NCI-H345 (cell line): ENCODE measurements at regions not wholly inside any gene's neighbourhood (a gene's known extent, or its start where the extent isn't known, plus 50 kb on each side); places are given as distances from the start of the nearest gene placed in this dataset.

Experiments
- DNase-seq: peaks from one replicate; lab custom pipeline; 2025; lab: John Stamatoyannopoulos, UW

DNA sequence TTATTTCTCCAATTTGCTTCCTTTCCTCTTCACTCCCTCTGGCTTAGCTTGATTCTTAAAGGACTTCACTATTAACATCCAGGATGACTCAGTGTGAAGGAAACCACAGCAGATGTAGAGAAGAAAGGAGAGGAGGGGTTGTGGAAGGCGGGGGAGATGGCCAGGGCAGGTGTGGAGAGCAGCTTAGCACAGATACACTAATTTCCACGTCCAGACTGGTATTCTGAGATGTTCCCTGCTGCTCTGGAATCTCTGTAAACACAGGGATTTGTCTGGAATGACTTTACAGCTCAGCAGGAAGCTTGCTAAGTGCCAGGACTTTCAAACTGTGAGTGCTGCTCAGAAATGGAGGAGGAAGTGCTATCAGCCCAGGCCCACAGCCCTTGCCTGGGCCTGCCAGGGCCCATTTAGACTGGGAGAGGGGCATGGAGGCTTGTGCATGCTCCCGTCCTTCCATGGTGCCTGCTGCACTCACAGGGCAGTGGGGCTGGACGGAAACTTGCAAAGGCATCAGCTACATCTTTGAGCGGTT, 202.5 kb upstream of the DDHD1 start:
- DNase-seq, result peak; percentile 66

- DNase-seq, result no peak
These were observed 201.2 kb upstream of the DDHD1 start for GRCh38 chr14:53354336-53354735.

DNA sequence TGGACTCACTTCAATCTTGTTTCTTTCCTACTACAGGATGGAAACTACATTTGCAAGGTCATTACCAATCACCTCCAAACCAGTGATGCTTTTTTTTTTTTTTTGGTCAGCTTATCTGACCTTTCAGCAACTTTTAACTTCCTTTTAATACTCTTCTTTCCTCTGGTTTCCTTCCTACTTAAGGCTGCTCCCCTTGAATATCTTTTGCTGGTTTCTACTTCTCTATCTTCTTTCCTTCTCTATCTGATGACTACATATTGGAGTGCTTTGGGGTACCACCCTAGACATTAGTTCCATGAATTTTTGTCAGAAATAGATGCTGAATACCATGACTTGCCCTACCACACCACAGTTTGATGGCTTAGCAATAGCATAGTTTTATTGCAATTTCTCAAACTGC, 197.7 kb upstream of the DDHD1 start:
- DNase-seq, result no peak

DNA sequence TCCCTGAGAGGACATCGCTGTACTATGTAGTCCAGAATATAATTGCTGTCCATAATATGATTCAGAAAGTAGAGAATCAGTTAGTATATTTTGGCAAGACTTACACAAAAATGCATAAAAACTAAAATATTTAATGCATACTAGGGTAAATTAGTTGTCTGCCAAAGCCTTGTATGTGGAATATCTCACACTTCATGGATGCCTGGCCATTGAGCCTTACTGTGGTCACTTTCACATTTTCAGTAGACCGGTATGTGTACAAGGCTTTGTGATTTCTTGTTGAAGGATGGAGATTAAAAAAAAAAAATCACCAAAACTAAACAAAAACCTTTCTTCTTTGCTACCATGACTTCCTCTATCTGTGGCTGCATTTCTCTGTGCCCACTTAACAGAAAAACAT, 197.3 kb upstream of the DDHD1 start:
- no peak for DNase-seq

DNA sequence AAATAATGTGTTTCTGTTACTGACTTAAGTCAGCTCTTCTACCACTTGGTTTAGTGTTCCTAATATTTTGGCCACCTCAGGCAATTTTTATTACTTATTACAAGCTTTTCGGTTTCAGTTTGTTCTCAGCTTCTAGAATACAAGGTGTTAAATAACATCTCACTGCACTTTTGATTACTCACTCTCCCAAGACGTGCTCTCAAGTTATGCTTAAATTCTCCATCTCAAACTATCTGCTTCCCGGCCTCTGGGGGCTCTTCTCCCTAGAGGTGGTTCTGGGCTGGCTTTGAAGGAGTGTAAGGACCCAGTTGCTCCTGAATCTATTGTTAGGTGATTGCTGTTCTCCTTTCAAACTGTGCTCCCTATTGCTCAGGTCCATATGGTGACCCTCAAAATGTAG, 193.9 kb upstream of the DDHD1 start:
- DNase-seq, result no peak

DNA sequence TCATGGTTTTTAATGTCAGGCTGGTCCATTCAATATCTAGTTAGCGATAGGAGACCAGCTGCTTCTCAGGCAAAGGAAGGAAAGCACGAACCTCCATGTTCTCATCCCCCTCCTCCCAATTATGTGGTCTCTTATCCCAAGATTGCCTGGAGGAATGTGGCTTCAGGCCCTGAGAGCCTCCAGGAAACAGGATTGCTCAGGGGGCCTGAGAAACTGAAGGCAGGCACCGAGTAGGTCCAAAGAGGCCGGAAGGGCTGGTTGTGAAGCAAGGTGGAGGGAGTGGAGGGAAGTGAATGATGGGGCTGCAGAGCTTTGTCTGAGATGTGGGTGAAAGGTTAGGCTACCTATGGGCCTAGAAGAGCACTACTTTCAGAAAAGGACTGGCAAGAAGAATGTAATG, 188.2 kb upstream of the DDHD1 start:
- DNase-seq, result no peak

DNA sequence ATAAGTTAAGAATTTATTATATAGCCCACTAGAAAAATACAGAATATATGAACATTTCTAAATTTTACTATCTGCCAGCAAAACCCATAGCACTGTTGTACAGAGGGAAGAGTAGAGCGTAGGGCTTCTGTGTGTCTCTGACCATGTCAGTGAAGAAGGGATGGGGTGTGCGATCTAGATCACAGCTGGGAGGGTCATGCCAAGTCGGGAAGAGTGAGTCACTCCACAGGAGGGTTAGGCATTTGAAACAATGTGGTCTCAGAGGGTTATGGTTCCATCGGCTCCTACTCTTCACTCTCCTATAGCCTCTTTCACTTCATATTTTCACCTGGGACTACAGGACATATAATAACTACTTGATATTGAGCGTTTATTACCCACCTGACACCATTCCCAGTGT, 185.1 kb upstream of the DDHD1 start:
- DNase-seq, result no peak

DNA sequence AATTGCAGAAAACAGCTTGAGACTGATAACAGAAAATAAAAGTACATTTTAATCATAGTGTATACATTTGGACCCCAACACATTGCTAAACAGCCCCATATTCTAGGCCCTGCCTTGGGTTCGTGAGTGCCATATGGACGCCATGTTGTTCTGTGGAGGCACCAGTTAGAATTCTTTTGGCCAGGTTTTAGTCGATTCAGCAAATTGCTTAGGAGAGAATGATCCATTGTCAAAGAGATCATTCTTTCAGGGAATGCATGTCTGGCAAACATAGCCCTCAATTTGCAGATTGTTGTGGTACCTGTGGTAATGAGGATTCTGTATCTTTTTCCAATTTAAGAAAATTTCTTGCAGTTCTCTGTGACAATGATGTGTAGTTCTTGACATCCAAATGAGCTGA, 183.6 kb upstream of the DDHD1 start:
- DNase-seq, result no peak

- DNase-seq, result no peak
These were observed 180.7 kb upstream of the DDHD1 start for GRCh38 chr14:53333809-53334208.

DNA sequence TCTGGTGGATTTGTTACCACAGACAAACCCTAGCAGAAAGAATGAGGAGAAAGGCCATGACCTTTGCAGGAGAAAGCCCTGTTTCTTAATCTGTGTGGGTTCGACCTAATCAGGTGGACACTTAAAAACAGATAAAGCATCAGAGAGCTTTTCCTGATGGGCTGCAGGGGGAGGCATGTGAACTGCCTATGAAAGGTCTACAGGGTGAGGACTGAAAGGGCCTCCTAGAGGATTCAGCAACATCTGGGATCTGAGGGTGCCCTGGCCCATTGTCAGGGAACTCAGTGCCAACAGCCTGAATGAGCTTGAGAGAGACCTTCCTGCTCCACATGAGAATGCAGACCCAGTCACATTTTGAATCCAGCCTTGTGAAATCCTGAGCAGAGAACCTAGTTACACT, 178.8 kb upstream of the DDHD1 start:
- DNase-seq, result no peak

DNA sequence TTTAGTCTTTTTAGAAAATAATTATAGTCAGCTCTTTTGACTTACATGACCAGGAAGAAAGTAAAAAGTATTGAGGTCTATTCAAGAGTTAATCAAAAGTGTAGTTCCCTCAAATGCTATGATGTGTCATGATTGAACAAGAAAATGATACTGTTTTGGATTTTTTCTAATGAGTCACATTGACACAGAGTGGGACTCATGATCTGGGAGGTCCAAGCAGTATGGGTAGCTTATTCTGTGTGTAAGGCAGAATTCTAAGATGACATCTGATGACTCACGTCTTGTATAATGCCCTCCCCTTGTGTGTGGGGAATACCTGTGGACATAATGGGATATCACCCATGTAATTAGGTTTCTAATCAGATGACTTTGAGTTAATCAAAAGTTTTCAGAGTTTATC, 178.1 kb upstream of the DDHD1 start:
- no peak for DNase-seq

GRCh38 chr14:53330441-53330840, 177.3 kb upstream of the DDHD1 start:
- DNase-seq, result no peak

DNA sequence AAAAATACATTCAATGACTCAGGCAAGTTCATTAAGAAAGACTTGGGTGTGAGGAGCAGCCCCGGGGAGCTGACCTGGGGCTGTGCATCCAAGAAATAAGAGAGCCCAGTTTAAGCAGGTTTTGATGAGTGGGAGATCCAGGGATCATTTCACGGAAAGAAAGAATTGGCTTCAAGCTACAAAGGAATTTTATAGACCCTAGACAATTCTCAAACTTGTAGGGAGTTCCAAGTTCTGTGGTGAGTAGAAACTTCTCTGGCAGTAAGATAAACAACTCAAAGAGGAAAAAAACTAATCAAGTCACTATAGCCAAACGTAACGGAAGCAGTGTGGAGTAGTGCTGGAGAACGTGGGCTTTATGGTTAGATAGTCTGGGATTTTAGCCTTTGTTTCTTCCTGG, 175.7 kb upstream of the DDHD1 start:
- DNase-seq, result no peak

- no peak for DNase-seq
These were observed 174.6 kb upstream of the DDHD1 start for GRCh38 chr14:53327716-53328115.

DNA sequence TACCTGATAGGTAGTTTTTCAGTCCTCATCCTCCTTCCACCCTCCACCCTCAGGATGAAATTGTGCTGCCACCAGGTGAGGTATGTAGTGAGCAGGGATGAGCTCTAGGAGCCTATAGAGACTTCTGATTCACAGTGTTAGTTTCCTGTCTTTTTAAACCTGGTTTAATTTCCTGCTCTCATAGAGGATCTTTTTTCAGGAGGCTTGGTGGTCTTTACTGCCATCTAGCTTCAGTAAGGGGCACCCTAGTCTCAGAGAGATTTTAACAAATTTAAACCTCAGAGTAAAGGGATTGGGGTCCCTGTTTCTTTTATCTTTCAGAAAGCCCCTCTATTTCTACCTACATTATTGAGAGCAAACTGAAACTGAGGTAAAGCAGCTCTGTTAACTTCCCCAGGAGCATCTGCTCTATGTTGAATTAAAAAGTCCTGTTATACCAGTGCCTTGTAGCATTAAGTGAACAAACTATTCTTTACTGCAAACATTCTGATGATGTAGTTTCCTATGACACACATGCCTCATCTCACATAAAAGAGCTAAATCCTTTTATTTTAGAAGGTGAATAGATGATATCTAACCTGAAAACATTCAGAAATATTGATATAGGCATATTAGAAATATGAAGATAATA, 172.2 kb upstream of the DDHD1 start:
- DNase-seq, result no peak

DNA sequence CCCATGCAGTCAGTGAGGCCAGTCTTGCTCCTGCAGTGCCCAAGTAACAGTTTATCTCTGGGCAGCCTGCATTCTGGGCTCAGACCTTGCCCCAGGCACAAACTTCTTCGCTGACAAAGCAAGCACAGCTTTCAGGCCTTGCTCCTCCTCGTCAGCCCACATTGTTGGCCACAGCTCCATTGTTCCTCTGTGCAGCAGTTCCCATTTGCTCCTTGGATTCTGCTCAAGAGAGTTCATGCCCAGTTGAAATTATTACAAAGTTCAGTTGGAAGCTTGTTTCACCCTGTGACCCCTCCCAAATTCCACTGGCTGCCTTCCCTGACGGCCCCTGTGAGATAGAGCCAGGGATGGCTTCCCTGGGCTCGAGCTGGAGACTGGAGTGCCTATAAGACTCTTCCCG, 163.4 kb upstream of the DDHD1 start:
- no peak for DNase-seq

- no peak for DNase-seq
These were observed 157.3 kb upstream of the DDHD1 start for GRCh38 chr14:53310412-53310811.

- DNase-seq, result no peak
These were observed 153.8 kb upstream of the DDHD1 start for GRCh38 chr14:53306911-53307310.

DNA sequence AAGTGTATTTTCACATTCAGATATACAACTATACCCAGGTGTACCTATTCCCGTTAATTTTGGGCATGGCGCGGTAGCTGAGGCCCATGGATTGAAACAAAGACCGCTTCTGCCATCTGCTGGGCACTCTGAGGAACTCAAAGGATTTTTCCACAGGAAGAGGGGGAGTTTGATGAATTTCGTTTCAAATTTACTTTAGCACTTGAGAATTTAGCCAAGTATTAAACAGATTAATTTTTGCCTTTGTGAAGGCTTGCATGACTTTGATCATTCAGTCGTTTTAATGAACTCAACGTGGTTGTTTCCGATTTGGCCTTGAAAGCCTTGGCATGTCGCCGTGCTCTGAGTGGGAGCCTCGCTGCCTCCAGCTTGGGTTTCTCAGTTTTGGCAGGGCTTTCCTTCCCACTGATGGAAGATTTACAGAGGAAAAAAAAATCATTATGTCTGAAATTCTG, 153.2 kb upstream of the DDHD1 start:
- peak; percentile 51 for DNase-seq

DNA sequence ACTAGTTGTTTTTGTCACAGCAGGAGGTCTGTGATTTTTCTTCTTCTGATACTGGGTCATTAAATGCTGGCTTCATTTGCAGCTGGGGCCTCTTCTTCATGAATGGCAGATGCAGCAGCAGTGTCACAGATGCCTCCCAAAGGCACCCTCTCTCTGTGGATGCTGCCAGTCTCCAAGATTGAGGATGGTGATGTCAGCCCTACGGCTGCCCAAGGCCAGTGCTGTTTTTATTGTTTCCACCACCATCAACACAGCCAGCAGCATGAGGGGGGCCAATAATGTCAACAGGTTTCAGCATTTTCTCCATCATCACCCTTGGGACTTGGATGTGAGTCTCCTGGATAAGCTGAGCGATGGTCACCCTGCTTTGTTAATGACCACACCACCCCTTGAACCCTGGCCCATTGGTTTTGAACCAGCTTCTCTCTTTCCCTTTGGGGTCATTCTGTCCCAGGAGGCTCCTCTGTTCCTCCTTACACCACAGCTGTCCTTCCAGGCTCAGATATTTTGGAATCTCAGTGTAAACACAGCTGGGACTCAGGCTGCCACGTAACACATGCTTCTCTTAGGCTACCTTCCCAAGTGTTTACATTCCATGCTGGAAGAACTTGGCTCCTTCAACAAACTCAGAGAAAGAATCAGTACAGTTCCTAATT, 151.7 kb upstream of the DDHD1 start:
- no peak for DNase-seq

GRCh38 chr14:53295985-53296582, 143.0 kb upstream of the DDHD1 start:
- DNase-seq, result peak; percentile 42

DNA sequence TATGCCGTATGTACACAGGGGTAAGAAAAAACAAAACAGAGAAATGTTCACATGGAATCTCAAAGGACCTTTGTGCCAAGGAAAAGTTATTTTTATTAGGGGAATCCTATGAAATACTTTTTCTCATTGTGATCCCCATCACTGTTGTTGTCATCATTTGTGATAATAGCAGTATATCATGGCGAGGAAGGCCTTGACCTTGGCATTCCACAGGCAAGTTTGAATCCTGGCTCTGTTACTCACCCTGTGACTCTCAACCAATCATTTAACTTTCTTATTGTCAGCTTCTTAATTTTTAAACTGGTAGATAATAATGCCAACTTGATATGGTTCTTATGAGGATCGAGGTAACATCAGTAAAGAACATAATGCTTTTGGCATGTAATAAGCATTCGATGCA, 142.2 kb upstream of the DDHD1 start:
- DNase-seq, result no peak

DNA sequence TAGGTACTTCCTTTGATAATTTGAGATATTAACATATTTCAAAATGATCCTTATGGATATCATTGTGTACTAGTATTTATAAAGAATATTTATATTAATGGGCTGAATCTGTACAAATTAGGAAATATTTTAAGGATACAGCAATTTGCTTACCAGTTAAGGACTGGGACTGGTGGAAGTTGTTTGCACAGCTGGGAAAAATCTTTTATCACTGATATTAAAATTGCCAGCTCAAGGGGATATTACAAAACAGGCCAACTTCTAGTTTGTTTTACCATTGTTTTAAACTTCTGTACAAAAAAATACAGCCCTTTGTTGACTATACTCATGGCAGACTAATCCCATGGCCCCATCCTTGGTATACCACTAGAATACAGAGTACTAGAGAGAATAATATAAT, 133.2 kb upstream of the DDHD1 start:
- DNase-seq, result no peak

DNA sequence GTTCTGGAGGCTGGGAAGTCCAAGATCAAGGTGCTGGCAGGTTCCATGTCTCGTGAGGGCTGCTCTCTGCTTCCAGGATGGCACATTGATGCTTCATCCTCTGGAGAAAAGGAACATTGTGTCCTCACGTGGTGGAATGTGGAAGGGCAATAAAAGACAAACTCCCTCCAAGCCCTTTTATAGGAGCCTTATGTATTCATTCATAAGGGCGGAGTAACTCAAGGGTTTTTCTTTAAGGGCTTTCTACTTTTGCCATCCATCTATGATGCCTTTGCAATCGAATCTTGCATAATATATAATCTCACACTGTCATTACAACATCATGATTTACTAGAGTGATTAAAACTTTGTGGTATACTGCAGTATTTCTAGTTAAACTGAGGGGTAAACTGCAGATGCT, 132.7 kb upstream of the DDHD1 start:
- no peak for DNase-seq
